ENCODE measurements at regions not wholly inside any gene's neighbourhood (a gene's known extent, or its start where the extent isn't known, plus 50 kb on each side); places are given as distances from the start of the nearest gene placed in this dataset.

GRCh38 chr2:190805843-190806242, 74.8 kb upstream of the GLS start:
- TF ChIP-seq CTCF (IDR thresholded peaks at IDR 0.05) (no peak), POLR2A (IDR thresholded peaks at IDR 0.05) (no peak), EP300 (IDR thresholded peaks at IDR 0.05) (no peak)
